ENCODE measurements at regions not wholly inside any gene's neighbourhood (a gene's known extent, or its start where the extent isn't known, plus 50 kb on each side); places are given as distances from the start of the nearest gene placed in this dataset.
"Not testable (repeated sequence)": the region's sequence is repeated elsewhere in the genome, so short reads cannot be mapped to it uniquely, and the experiment has no call there.

- DNase-seq = no peak
Measured at GRCh38 chr6:76840041-76840745, 623.1 kb downstream of the HTR1B start.

- no peak for DNase-seq
Measured at GRCh38 chr6:76839505-76839904, 623.8 kb downstream of the HTR1B start.

- no peak for DNase-seq
Measured at GRCh38 chr6:76837564-76837963, 625.7 kb downstream of the HTR1B start.

GRCh38 chr6:76835695-76836094 lies 627.6 kb downstream of the HTR1B start:
- no peak for DNase-seq

GRCh38 chr6:76835293-76835692 lies 628.0 kb downstream of the HTR1B start:
- no peak for DNase-seq

GRCh38 chr6:76834399-76834798 lies 628.9 kb downstream of the HTR1B start:
- DNase-seq = no peak

- DNase-seq = peak; percentile 20
Measured at GRCh38 chr6:76831299-76831698, 632.0 kb downstream of the HTR1B start.

- DNase-seq = not testable (repeated sequence)
Measured at GRCh38 chr6:76823578-76823977, 639.7 kb downstream of the HTR1B start.

GRCh38 chr6:76818451-76818850 lies 644.8 kb downstream of the HTR1B start:
- no peak for DNase-seq

- no peak for DNase-seq
Measured at GRCh38 chr6:76817429-76817828, 645.9 kb downstream of the HTR1B start.

GRCh38 chr6:76814496-76815458 lies 648.5 kb downstream of the HTR1B start:
- peak; percentile 3 for DNase-seq

GRCh38 chr6:76810286-76810685 lies 653.0 kb downstream of the HTR1B start:
- no peak for DNase-seq

- DNase-seq = no peak
Measured at GRCh38 chr6:76803038-76803580, 660.2 kb downstream of the HTR1B start.

GRCh38 chr6:76792394-76792793 lies 670.9 kb downstream of the HTR1B start:
- no peak for DNase-seq

- DNase-seq = no peak
Measured at GRCh38 chr6:76790881-76791280, 672.4 kb downstream of the HTR1B start.

GRCh38 chr6:76790045-76790796 lies 673.1 kb downstream of the HTR1B start:
- DNase-seq = no peak

GRCh38 chr6:76789580-76789979 lies 673.7 kb downstream of the HTR1B start:
- DNase-seq = no peak

GRCh38 chr6:76788155-76788554 lies 675.1 kb downstream of the HTR1B start:
- no peak for DNase-seq

- no peak for DNase-seq
Measured at GRCh38 chr6:76779068-76779467, 684.2 kb downstream of the HTR1B start.

GRCh38 chr6:76776876-76777275 lies 686.4 kb downstream of the HTR1B start:
- DNase-seq = no peak

GRCh38 chr6:76774781-76775384 lies 688.4 kb downstream of the HTR1B start:
- DNase-seq = no peak

GRCh38 chr6:76772951-76773350 lies 690.3 kb downstream of the HTR1B start:
- DNase-seq = no peak
